ENCODE measurements at regions not wholly inside any gene's neighbourhood (a gene's known extent, or its start where the extent isn't known, plus 50 kb on each side); places are given as distances from the start of the nearest gene placed in this dataset.

- TF ChIP-seq EZH2 (IDR thresholded peaks at IDR 0.05; ENCODE audit: low read length, unreplicated experiment) (no peak), CTCF (conservative IDR thresholded peaks at IDR 0.05; ENCODE audit: low read depth, low read length) (no peak), EZH2phosphoT487 (IDR thresholded peaks at IDR 0.05; ENCODE audit: borderline replicate concordance, low read length) (no peak)
These were observed 838.3 kb downstream of the VGLL3 start for GRCh38 chr3:86152620-86153019.
